ENCODE measurements at regions not wholly inside any gene's neighbourhood (a gene's known extent, or its start where the extent isn't known, plus 50 kb on each side); places are given as distances from the start of the nearest gene placed in this dataset.

DNA sequence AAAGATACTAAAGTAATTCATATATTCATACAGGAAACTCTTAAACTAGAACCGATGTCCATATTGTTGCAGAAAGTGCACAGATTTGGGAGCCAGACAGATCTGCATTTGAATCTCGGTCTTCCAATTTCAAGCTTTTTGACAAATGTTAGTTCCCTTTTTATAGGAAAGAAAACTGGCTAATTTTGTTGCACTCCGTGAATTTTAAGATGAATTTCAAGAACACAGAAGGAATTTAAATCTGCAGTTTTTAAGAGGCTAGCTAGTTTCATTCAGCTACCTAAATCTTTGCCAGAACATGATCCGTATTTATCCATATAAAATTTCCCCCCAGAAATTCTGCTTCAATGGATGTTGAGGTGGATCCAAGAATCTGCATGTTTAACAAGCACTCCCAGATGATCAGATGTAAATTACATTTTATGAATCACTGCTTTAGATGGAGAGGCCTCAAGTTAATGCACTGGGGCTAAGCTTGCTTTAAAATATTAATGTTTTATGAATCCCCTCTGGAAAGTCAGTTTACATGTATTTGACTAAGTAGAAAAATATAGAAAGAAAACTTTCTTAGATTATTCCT lies 1296.3 kb upstream of the CADM2 start:
- TF ChIP-seq, protein P1, sequence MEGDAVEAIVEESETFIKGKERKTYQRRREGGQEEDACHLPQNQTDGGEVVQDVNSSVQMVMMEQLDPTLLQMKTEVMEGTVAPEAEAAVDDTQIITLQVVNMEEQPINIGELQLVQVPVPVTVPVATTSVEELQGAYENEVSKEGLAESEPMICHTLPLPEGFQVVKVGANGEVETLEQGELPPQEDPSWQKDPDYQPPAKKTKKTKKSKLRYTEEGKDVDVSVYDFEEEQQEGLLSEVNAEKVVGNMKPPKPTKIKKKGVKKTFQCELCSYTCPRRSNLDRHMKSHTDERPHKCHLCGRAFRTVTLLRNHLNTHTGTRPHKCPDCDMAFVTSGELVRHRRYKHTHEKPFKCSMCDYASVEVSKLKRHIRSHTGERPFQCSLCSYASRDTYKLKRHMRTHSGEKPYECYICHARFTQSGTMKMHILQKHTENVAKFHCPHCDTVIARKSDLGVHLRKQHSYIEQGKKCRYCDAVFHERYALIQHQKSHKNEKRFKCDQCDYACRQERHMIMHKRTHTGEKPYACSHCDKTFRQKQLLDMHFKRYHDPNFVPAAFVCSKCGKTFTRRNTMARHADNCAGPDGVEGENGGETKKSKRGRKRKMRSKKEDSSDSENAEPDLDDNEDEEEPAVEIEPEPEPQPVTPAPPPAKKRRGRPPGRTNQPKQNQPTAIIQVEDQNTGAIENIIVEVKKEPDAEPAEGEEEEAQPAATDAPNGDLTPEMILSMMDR (IDR thresholded peaks at IDR 0.05; ENCODE audit: low read length) = no peak
- TF ChIP-seq EZH2phosphoT487 (IDR thresholded peaks at IDR 0.05; ENCODE audit: low read length) (no peak), EZH2 (optimal IDR thresholded peaks at IDR 0.05; ENCODE audit: low read depth, low read length) (no peak)
